ENCODE measurements at regions not wholly inside any gene's neighbourhood (a gene's known extent, or its start where the extent isn't known, plus 50 kb on each side); places are given as distances from the start of the nearest gene placed in this dataset.

GRCh38 chr2:107584577-107584976, 242.1 kb upstream of the RGPD4 start:
- Histone ChIP-seq H3K27me3 (no peaks in the 10 kb centered on the region), H3K4me1 (no peaks in the 10 kb centered on the region), H3K27ac (no peak overlapping the region), H3K4me3 (no peak overlapping the region), H3K9me3 (no peaks in the 10 kb centered on the region), H3K36me3 (no peaks in the 10 kb centered on the region)
- intact Hi-C loops (cut with DNase I; ENCODE audit: low total_unique reads): no loop called here
- no peak for TF ChIP-seq POLR2AphosphoS5 (IDR thresholded peaks at IDR 0.05)
- TF ChIP-seq POLR2A (IDR thresholded peaks at IDR 0.05): no peak
- TF ChIP-seq, protein P1, sequence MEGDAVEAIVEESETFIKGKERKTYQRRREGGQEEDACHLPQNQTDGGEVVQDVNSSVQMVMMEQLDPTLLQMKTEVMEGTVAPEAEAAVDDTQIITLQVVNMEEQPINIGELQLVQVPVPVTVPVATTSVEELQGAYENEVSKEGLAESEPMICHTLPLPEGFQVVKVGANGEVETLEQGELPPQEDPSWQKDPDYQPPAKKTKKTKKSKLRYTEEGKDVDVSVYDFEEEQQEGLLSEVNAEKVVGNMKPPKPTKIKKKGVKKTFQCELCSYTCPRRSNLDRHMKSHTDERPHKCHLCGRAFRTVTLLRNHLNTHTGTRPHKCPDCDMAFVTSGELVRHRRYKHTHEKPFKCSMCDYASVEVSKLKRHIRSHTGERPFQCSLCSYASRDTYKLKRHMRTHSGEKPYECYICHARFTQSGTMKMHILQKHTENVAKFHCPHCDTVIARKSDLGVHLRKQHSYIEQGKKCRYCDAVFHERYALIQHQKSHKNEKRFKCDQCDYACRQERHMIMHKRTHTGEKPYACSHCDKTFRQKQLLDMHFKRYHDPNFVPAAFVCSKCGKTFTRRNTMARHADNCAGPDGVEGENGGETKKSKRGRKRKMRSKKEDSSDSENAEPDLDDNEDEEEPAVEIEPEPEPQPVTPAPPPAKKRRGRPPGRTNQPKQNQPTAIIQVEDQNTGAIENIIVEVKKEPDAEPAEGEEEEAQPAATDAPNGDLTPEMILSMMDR (IDR thresholded peaks at IDR 0.05): no peak
- DNase-seq (ENCODE audit: low spot score in 2 of 2): no peak

- Histone ChIP-seq H3K4me1 (no peaks in the 10 kb centered on the region), H3K27me3 (no peaks in the 10 kb centered on the region), H3K36me3 (no peaks in the 10 kb centered on the region), H3K4me3 (no peak overlapping the region), H3K9me3 (no peaks in the 10 kb centered on the region), H3K27ac (no peak overlapping the region)
- intact Hi-C loops (cut with DNase I; ENCODE audit: low total_unique reads): no loop called here
- no peak for DNase-seq (ENCODE audit: low spot score in 2 of 2)
- TF ChIP-seq, protein P1 (IDR thresholded peaks at IDR 0.05): no peak
- TF ChIP-seq POLR2AphosphoS5 (IDR thresholded peaks at IDR 0.05) (no peak), POLR2A (IDR thresholded peaks at IDR 0.05) (no peak)
These were observed 240.8 kb upstream of the RGPD4 start for GRCh38 chr2:107585851-107586250.

GRCh38 chr2:107588181-107588580, 238.5 kb upstream of the RGPD4 start:
- Histone ChIP-seq H3K4me3 (no peak overlapping the region), H3K9me3 (no peaks in the 10 kb centered on the region), H3K36me3 (no peaks in the 10 kb centered on the region), H3K4me1 (no peaks in the 10 kb centered on the region), H3K27me3 (no peaks in the 10 kb centered on the region), H3K27ac (no peak overlapping the region)
- TF ChIP-seq, protein P1 (IDR thresholded peaks at IDR 0.05): no peak
- TF ChIP-seq POLR2AphosphoS5 (IDR thresholded peaks at IDR 0.05): no peak
- DNase-seq (ENCODE audit: low spot score in 2 of 2): no peak
- intact Hi-C loops (cut with DNase I; ENCODE audit: low total_unique reads): no loop called here

DNA sequence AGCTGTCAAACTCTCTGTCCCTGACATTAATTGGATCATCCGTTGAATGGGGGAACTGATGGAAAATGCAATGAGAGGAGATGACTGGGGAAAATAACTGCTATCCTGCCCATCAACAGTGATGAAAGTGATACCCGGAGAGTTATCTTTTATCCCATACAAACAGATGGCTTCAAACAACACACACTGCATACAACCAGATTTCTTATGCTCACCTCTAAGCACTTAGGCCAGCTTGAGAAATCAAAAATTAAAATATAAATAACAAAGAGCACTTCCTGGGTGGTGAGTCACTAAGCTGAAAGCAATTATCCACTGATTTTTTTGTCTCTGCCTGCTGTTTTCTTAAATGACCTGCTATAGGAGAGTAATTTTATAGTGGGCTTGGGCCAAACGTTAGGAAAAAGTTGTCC, 237.6 kb upstream of the RGPD4 start:
- H3K4me1 ChIP-seq: no peaks in the 10 kb centered on the region
- H3K4me3 ChIP-seq: no peak overlapping the region
- intact Hi-C loops (cut with DNase I; ENCODE audit: low total_unique reads): no loop called here
- no peaks in the 10 kb centered on the region for H3K27me3 ChIP-seq
- TF ChIP-seq, protein P1 (IDR thresholded peaks at IDR 0.05): no peak
- no peak for TF ChIP-seq POLR2AphosphoS5 (IDR thresholded peaks at IDR 0.05)
- TF ChIP-seq POLR2A (IDR thresholded peaks at IDR 0.05): no peak
- H3K27ac ChIP-seq: no peak overlapping the region
- no peaks in the 10 kb centered on the region for H3K36me3 ChIP-seq
- DNase-seq (ENCODE audit: low spot score in 2 of 2): no peak
- H3K9me3 ChIP-seq: no peaks in the 10 kb centered on the region

- H3K27me3 ChIP-seq: no peaks in the 10 kb centered on the region
- H3K9me3 ChIP-seq: no peaks in the 10 kb centered on the region
- H3K27ac ChIP-seq: no peak overlapping the region
- no peaks in the 10 kb centered on the region for H3K4me1 ChIP-seq
- DNase-seq (ENCODE audit: low spot score in 2 of 2): no peak
- TF ChIP-seq, protein P1 (IDR thresholded peaks at IDR 0.05): no peak
- TF ChIP-seq POLR2A (IDR thresholded peaks at IDR 0.05) (no peak), POLR2AphosphoS5 (IDR thresholded peaks at IDR 0.05) (no peak)
- intact Hi-C loops (cut with DNase I; ENCODE audit: low total_unique reads): no loop called here
- H3K4me3 ChIP-seq: no peak overlapping the region
- H3K36me3 ChIP-seq: no peaks in the 10 kb centered on the region
These were observed 235.0 kb upstream of the RGPD4 start for GRCh38 chr2:107591561-107592279.
